Embryonic facial prominence (tissue), 1 donor: ENCODE measurements at regions not wholly inside any gene's neighbourhood (a gene's known extent, or its start where the extent isn't known, plus 50 kb on each side); places are given as distances from the start of the nearest gene placed in this dataset.
"Not testable (repeated sequence)": the region's sequence is repeated elsewhere in the genome, so short reads cannot be mapped to it uniquely, and the experiment has no call there.

ENCODE experiments used
- DNase-seq: peaks from one replicate; pipeline ENCODE4 v3.0.0-alpha.2; 2016; ENCODE audit errors: extremely low spot score

GRCh38 chr1:29569971-29570634 is 333.8 kb downstream of the PTPRU start:
- DNase-seq, result no peak

GRCh38 chr1:29567257-29567656 is 330.9 kb downstream of the PTPRU start:
- no peak for DNase-seq

GRCh38 chr1:29565490-29565889 is 329.2 kb downstream of the PTPRU start:
- DNase-seq, result no peak

- no peak for DNase-seq
Observed at GRCh38 chr1:29563571-29563970, 327.2 kb downstream of the PTPRU start.

- DNase-seq, result no peak
Observed at GRCh38 chr1:29563092-29563491, 326.8 kb downstream of the PTPRU start.

GRCh38 chr1:29559056-29559455 is 322.7 kb downstream of the PTPRU start:
- DNase-seq, result no peak

GRCh38 chr1:29557701-29558600 is 321.6 kb downstream of the PTPRU start:
- DNase-seq, result no peak

GRCh38 chr1:29557066-29557465 is 320.7 kb downstream of the PTPRU start:
- DNase-seq, result no peak

- no peak for DNase-seq
Observed at GRCh38 chr1:29556657-29557056, 320.3 kb downstream of the PTPRU start.

GRCh38 chr1:29555043-29555620 is 318.8 kb downstream of the PTPRU start:
- DNase-seq, result no peak

- no peak for DNase-seq
Observed at GRCh38 chr1:29554208-29554778, 318.0 kb downstream of the PTPRU start.

GRCh38 chr1:29551123-29551936 is 315.0 kb downstream of the PTPRU start:
- no peak for DNase-seq

- DNase-seq, result no peak
Observed at GRCh38 chr1:29550119-29550841, 314.0 kb downstream of the PTPRU start.

GRCh38 chr1:29549728-29550118 is 313.4 kb downstream of the PTPRU start:
- not testable (repeated sequence) for DNase-seq

- no peak for DNase-seq
Observed at GRCh38 chr1:29549001-29549400, 312.7 kb downstream of the PTPRU start.

GRCh38 chr1:29548091-29548490 is 311.8 kb downstream of the PTPRU start:
- no peak for DNase-seq

GRCh38 chr1:29547300-29547699 is 311.0 kb downstream of the PTPRU start:
- DNase-seq, result no peak

- DNase-seq, result no peak
Observed at GRCh38 chr1:29546496-29546895, 310.2 kb downstream of the PTPRU start.

GRCh38 chr1:29544406-29544805 is 308.1 kb downstream of the PTPRU start:
- DNase-seq, result no peak

- DNase-seq, result no peak
Observed at GRCh38 chr1:29543586-29543985, 307.3 kb downstream of the PTPRU start.

- DNase-seq, result no peak
Observed at GRCh38 chr1:29542548-29542947, 306.2 kb downstream of the PTPRU start.
